MV-4-11 (cell line): ENCODE measurements at regions not wholly inside any gene's neighbourhood (a gene's known extent, or its start where the extent isn't known, plus 50 kb on each side); places are given as distances from the start of the nearest gene placed in this dataset.

Experiments used
- DNase-seq: peaks from one replicate; lab custom pipeline; 2025; lab: John Stamatoyannopoulos, UW

- DNase-seq, result no peak
Observed at GRCh38 chr5:33291216-33292000, 149.4 kb upstream of the TARS1 start.

GRCh38 chr5:33297760-33298216 is 143.0 kb upstream of the TARS1 start:
- no peak for DNase-seq

- DNase-seq, result peak; percentile 94
Observed at GRCh38 chr5:33299621-33300208, 141.1 kb upstream of the TARS1 start.

DNA sequence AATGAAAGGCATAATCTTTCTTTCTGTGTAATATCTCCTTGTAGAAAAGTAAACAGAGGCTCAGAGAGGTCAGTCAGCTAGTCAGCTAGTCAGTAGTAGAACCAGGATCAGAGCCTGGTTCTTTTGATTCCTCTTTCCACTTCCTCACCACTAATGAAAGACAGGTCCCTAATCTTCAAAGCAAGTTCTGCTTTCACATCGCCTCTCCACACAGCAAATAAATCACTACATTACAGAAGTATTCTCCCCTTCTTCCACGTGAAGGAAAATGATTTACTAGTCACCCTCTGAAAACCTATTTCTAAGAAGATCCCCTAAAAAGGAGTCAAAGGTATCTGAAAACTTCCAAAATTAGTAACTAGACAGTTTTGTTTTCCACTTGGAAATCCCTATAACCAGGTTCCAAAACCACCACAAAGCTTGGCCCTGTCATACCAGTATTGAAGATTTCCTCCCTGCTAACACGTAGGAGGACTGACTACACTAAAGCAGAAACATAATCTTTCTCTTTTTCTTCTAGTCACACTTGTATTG is 140.5 kb upstream of the TARS1 start:
- DNase-seq, result peak; percentile 92

- no peak for DNase-seq
Observed at GRCh38 chr5:33303579-33304095, 137.1 kb upstream of the TARS1 start.

DNA sequence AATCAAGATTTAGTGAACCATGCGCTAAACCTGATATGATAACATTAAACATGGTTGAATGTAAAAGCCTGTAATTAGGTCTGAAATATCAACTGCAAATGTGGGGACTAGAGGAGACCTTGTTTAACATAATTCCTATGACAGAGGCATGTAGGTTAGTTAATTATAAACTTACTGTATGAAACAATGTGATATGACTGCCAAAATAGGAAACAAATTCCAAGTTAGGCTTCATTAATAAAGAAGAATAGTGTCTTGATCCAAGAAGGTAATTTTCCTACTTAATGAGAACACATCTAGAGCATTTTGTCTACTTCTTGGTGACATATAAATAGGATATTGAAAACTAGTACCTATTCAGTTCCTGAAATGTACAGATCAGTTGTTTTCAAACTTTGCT is 136.2 kb upstream of the TARS1 start:
- no peak for DNase-seq

- DNase-seq, result no peak
Observed at GRCh38 chr5:33305572-33305971, 135.2 kb upstream of the TARS1 start.

GRCh38 chr5:33306758-33307157 is 134.0 kb upstream of the TARS1 start:
- peak; percentile 26 for DNase-seq

- no peak for DNase-seq
Observed at GRCh38 chr5:33308586-33308985, 132.2 kb upstream of the TARS1 start.

DNA sequence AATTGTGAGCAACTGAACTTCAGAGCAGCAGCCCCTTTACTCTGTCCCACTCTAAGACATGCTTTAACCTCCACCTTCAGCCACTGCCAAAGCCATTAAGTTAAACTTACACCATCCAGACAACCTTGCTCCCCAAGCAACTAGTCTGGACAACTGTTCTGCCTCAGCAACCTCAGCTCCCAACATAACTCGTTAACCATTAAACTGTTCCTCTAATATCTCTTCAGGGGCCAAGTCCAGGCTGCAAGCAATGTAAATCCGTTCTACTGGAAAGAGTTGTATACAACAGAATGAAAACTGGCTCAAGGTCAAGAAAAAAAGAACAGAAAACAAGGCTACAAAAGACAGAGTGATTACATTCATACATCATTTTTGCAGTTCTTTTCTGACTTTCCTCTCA is 131.7 kb upstream of the TARS1 start:
- no peak for DNase-seq

- no peak for DNase-seq
Observed at GRCh38 chr5:33309536-33310345, 131.0 kb upstream of the TARS1 start.

GRCh38 chr5:33310451-33310850 is 130.3 kb upstream of the TARS1 start:
- DNase-seq, result no peak

- DNase-seq, result no peak
Observed at GRCh38 chr5:33311893-33312292, 128.9 kb upstream of the TARS1 start.

- DNase-seq, result no peak
Observed at GRCh38 chr5:33312571-33313549, 127.9 kb upstream of the TARS1 start.

GRCh38 chr5:33315189-33315588 is 125.6 kb upstream of the TARS1 start:
- DNase-seq, result no peak

DNA sequence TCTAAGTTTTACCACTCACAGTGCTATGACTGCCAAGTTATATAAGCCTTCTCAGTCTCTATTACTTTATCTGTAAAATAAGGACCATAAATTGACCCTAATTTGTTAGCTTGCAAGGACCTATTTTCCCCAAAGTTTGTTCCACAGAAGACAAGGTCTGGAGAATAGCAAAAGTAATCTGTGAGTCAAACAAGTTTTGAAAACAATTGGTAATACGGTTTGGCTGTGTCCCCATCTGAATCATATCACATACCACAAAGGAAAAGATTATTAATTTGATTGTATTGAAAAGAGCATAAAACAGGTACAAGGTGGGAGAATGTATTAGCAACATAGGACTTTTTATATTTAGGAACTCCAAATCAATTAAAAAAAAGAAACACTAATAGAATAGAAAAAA is 124.0 kb upstream of the TARS1 start:
- DNase-seq, result no peak

GRCh38 chr5:33317271-33317670 is 123.5 kb upstream of the TARS1 start:
- peak; percentile 75 for DNase-seq

- DNase-seq, result no peak
Observed at GRCh38 chr5:33319151-33319550, 121.6 kb upstream of the TARS1 start.

GRCh38 chr5:33319841-33320240 is 120.9 kb upstream of the TARS1 start:
- no peak for DNase-seq

DNA sequence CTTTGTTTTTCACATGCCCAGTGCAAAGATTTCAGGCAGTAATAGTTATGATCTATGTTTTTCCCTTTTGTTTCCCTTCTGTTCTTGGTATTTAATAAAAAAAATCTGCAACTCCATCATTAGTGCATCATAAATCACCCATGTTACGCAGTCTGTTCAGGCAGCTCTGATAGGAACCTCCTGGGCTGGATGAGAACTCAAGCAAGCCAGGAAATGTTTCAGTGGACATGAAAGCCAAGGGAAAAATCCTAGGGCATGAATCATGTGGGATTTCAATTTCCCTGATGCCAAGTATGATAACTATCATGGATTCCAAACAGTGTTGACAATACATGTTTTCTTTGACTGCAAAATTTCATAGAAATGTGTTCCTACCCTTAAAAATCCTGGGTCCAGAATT is 119.7 kb upstream of the TARS1 start:
- DNase-seq, result no peak

GRCh38 chr5:33322632-33323031 is 118.1 kb upstream of the TARS1 start:
- DNase-seq, result no peak
